CD8-positive, alpha-beta memory T cell (primary cell): ENCODE measurements at regions not wholly inside any gene's neighbourhood (a gene's known extent, or its start where the extent isn't known, plus 50 kb on each side); places are given as distances from the start of the nearest gene placed in this dataset.

Experiments
- CTCF ChIA-PET: fragments of 350-600 bp; sonication (Branson Sonifier 250); formaldehyde crosslinking; loops from one replicate; lab custom pipeline; 2021; ENCODE audit warnings: antibody characterized with exemption; lab: Charles Lee
- POLR2A ChIA-PET: fragments of 350-600 bp; sonication (Branson Sonifier 250); formaldehyde crosslinking; loops from one replicate; lab custom pipeline; 2021; ENCODE audit warnings: antibody characterized with exemption; lab: Charles Lee
- DNase-seq, 5 donors: peaks; one replicate each; pipeline versions ENCODE4 v3.0.0 to v3.0.0-alpha.2; 2020 to 2022; ENCODE audit warnings: mixed read lengths in 1 of 5
- H3K27ac ChIP-seq: one replicate; pipeline ENCODE4 v1.7.0; 2013; ENCODE audit warnings: low read depth, mild to moderate bottlenecking, low read length, moderate library complexity
- H3K27me3 ChIP-seq: 2 replicates; pipeline ENCODE4 v1.7.0; 2013; ENCODE audit warnings: low read length, mild to moderate bottlenecking; ENCODE audit not compliant: insufficient read depth, poor library complexity, severe bottlenecking
- H3K36me3 ChIP-seq: 2 replicates; pipeline ENCODE4 v1.7.0; 2013; ENCODE audit warnings: mild to moderate bottlenecking, low read length, moderate library complexity; ENCODE audit not compliant: insufficient read depth
- H3K4me1 ChIP-seq: 2 replicates; pipeline ENCODE4 v1.7.0; 2013; ENCODE audit warnings: mild to moderate bottlenecking, low read length, moderate library complexity; ENCODE audit not compliant: insufficient read depth
- H3K4me3 ChIP-seq: 2 replicates; pipeline ENCODE4 v1.7.0; 2013; ENCODE audit warnings: mild to moderate bottlenecking, low read length
- H3K9me3 ChIP-seq: 2 replicates; pipeline ENCODE4 v1.7.0; 2013; ENCODE audit warnings: mild to moderate bottlenecking, low read length
- H3K27ac Mint-ChIP-seq, 8 donors: one replicate each; pipeline ENCODE4 v1.8.0; 2020 to 2021; ENCODE audit warnings: mixed read lengths in 8 of 8, mild to moderate bottlenecking in 6 of 8, inconsistent platforms in 3 of 8, moderate library complexity in 3 of 8
- H3K27me3 Mint-ChIP-seq, 2 donors: one replicate each; pipeline ENCODE4 v1.8.0; 2020 to 2021; ENCODE audit warnings: mixed read lengths in 2 of 2, mild to moderate bottlenecking in 1 of 2, moderate library complexity in 1 of 2
- H3K36me3 Mint-ChIP-seq, 3 donors: one replicate each; pipeline ENCODE4 v1.8.0; 2020 to 2021; ENCODE audit warnings: mixed read lengths in 3 of 3, inconsistent platforms in 1 of 3, mild to moderate bottlenecking in 1 of 3
- H3K4me1 Mint-ChIP-seq, 3 donors: one replicate each; pipeline ENCODE4 v1.8.0; 2020 to 2021; ENCODE audit warnings: mixed read lengths in 3 of 3, inconsistent platforms in 1 of 3, mild to moderate bottlenecking in 1 of 3
- H3K4me3 Mint-ChIP-seq, 7 donors: one replicate each; pipeline ENCODE4 v1.8.0; 2020 to 2021; ENCODE audit warnings: mixed read lengths in 7 of 7, mild to moderate bottlenecking in 6 of 7, moderate library complexity in 4 of 7, inconsistent platforms in 2 of 7
- H3K9me3 Mint-ChIP-seq, 5 donors: one replicate each; pipeline ENCODE4 v1.8.0; 2020 to 2022; ENCODE audit warnings: mixed read lengths in 5 of 5, mild to moderate bottlenecking in 3 of 5, moderate library complexity in 2 of 5, inconsistent platforms in 1 of 5

DNA sequence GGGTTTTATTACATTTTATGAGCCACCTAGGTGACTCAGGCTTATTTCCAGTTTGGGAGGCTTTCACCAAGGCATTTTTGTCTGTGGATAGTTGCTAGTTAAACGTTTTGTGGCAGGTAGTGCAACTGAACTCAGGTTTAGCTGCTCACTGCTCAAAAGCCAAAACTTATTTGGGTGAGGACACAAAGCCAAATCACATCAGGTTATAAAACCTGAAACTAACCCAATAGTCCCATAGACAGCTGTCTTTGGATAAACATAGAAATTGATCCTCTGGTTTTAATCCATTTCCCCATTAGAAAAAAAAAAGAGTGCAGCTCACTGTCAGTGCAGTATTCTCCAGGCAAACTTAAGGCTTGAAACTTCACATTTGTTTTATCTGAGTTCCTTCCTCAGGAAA, 362.6 kb upstream of the TFPI start:
- H3K27ac ChIP-seq: no peak overlapping the region
- no peaks in the 10 kb centered on the region for H3K4me1 Mint-ChIP-seq
- H3K4me3 ChIP-seq: no peak overlapping the region
- DNase-seq: no peak
- no peaks in the 10 kb centered on the region for H3K9me3 ChIP-seq
- POLR2A ChIA-PET: no interaction called here
- no peak overlapping the region for H3K4me3 Mint-ChIP-seq
- H3K27me3 Mint-ChIP-seq: no peaks in the 10 kb centered on the region
- CTCF ChIA-PET: no interaction called here
- H3K9me3 Mint-ChIP-seq: peaks cover 0 to 5% (median 0%) of the 10 kb centered on the region in 5 donors
- H3K4me1 ChIP-seq: no peaks in the 10 kb centered on the region
- H3K27ac Mint-ChIP-seq: no peak overlapping the region
- no peaks in the 10 kb centered on the region for H3K36me3 Mint-ChIP-seq
- no peaks in the 10 kb centered on the region for H3K36me3 ChIP-seq
- H3K27me3 ChIP-seq: no peaks in the 10 kb centered on the region

DNA sequence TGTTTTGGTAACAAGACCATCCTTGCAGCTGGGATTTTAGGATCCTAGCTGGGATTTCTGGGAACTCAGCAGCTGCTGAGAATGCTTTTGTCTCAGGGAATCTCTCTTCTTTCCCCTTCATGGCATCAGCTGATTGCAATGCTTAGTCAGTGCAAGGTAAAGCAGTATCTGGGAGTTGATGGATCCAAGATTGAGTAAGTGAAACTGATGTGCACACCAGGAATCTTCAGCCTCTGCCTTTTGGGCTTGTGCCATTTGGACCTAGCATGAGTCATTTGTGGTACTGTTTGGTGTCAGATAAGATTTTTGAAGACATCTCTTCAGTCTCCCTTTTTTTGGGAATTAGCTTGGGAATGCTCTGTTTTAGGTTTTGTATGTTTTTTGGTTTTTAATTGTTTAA, 363.3 kb upstream of the TFPI start:
- no peak overlapping the region for H3K4me3 Mint-ChIP-seq
- H3K9me3 Mint-ChIP-seq: peaks cover 0 to 4% (median 1%) of the 10 kb centered on the region in 5 donors
- no peak overlapping the region for H3K27ac ChIP-seq
- H3K36me3 Mint-ChIP-seq: no peaks in the 10 kb centered on the region
- no peaks in the 10 kb centered on the region for H3K4me1 ChIP-seq
- no peaks in the 10 kb centered on the region for H3K4me1 Mint-ChIP-seq
- no peak overlapping the region for H3K4me3 ChIP-seq
- POLR2A ChIA-PET: no interaction called here
- no peaks in the 10 kb centered on the region for H3K27me3 Mint-ChIP-seq
- no peaks in the 10 kb centered on the region for H3K9me3 ChIP-seq
- no peaks in the 10 kb centered on the region for H3K27me3 ChIP-seq
- H3K27ac Mint-ChIP-seq: no peak overlapping the region
- DNase-seq: no peak
- CTCF ChIA-PET: no interaction called here
- H3K36me3 ChIP-seq: no peaks in the 10 kb centered on the region

DNA sequence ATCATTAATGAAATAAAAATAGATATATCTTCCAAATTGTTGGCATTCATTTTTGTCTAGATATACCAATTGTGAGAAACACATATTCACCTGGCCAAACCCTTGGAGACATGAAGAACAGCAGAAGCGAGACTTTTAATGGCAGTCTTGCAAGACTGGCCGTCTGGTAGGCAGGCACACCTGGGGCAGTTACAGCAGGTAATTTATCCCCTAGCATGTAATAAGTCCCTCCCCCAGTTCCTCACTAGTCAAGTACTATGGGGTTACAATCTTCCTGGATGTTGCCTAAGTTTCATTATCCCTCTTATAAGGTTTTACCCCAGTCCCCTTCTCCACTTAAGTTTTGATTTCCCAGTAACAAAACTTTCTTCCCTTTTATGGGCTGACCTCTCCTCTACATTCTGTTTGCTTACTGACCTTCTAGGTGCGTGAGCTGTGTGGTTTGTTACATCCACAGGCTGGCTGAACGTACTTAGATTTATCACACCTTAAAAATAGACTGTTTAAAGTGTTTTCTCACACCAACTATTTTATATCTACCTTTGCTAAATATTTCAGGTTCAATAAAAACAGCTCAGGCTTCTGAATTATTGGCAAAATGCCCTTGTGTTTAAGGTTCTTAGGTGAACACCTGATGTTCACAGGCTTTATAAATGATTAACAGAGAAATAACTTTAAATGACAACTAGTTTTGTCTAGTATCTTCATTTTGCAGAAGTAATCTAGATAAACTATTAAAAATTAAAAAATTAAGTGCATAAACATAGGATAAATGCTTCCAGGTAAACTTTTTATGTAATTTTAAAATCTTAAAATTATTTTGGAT, 365.0 kb upstream of the TFPI start:
- DNase-seq: no peak
- H3K36me3 ChIP-seq: no peaks in the 10 kb centered on the region
- H3K9me3 ChIP-seq: no peaks in the 10 kb centered on the region
- ChIA-PET CTCF (no interaction called here), POLR2A (no interaction called here)
- Mint-ChIP-seq H3K9me3 (peaks cover 0 to 11% (median 1%) of the 10 kb centered on the region in 5 donors), H3K27ac (no peak overlapping the region), H3K36me3 (no peaks in the 10 kb centered on the region), H3K4me1 (no peaks in the 10 kb centered on the region), H3K27me3 (no peaks in the 10 kb centered on the region), H3K4me3 (no peak overlapping the region)
- H3K27me3 ChIP-seq: no peaks in the 10 kb centered on the region
- H3K4me3 ChIP-seq: no peak overlapping the region
- H3K27ac ChIP-seq: no peak overlapping the region
- H3K4me1 ChIP-seq: no peaks in the 10 kb centered on the region

DNA sequence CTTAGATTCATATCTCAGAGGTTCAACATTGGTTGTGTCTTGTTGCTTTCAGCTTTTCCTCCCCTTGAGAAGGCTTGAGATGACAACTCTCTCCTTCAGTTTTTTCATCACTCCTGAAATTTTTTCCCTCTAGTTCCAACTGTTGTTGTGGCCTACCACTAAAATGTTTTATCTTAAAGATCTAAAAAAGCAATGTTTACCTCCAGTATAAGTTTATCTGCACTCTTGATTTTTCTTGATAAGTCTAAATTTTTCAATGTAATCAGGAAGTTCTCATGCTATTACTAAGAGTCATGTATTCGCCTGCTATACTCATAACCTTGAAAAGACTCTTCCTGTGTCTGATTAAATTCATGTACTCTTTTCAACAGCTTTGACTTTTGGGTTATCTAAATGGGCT, 366.3 kb upstream of the TFPI start:
- Mint-ChIP-seq H3K9me3 (peaks cover 0 to 12% (median 1%) of the 10 kb centered on the region in 5 donors), H3K4me3 (no peak overlapping the region), H3K36me3 (no peaks in the 10 kb centered on the region), H3K4me1 (no peaks in the 10 kb centered on the region), H3K27me3 (no peaks in the 10 kb centered on the region), H3K27ac (no peak overlapping the region)
- no peak overlapping the region for H3K27ac ChIP-seq
- no peaks in the 10 kb centered on the region for H3K27me3 ChIP-seq
- POLR2A ChIA-PET: no interaction called here
- no peaks in the 10 kb centered on the region for H3K4me1 ChIP-seq
- H3K36me3 ChIP-seq: no peaks in the 10 kb centered on the region
- H3K4me3 ChIP-seq: no peak overlapping the region
- CTCF ChIA-PET: no interaction called here
- H3K9me3 ChIP-seq: no peaks in the 10 kb centered on the region
- DNase-seq: no peak

DNA sequence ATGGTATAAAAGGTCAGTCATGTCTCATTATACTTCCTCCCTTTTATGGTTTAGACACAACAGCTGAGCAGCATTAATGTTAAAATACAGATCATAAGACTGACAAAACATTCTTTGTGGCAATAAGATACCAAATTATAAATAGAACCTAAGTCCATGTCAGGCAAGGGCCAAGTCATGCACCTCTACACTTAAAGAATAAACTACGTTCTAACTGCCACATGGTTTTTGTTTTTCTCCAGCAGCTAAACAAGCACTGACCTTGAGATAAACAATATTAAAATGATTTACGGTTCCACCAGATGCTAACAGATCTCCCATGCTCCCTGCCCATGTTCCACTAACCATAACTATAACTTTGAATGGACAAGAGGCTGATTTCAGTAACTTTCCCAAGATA, 368.6 kb upstream of the TFPI start:
- Mint-ChIP-seq H3K27me3 (no peaks in the 10 kb centered on the region), H3K27ac (no peak overlapping the region), H3K4me1 (no peaks in the 10 kb centered on the region), H3K4me3 (no peak overlapping the region), H3K36me3 (no peaks in the 10 kb centered on the region), H3K9me3 (peaks cover 0 to 12% (median 1%) of the 10 kb centered on the region in 5 donors)
- Histone ChIP-seq H3K4me1 (no peaks in the 10 kb centered on the region), H3K4me3 (no peak overlapping the region), H3K9me3 (no peaks in the 10 kb centered on the region), H3K27me3 (no peaks in the 10 kb centered on the region), H3K36me3 (no peaks in the 10 kb centered on the region), H3K27ac (no peak overlapping the region)
- ChIA-PET CTCF (no interaction called here), POLR2A (no interaction called here)
- no peak for DNase-seq

DNA sequence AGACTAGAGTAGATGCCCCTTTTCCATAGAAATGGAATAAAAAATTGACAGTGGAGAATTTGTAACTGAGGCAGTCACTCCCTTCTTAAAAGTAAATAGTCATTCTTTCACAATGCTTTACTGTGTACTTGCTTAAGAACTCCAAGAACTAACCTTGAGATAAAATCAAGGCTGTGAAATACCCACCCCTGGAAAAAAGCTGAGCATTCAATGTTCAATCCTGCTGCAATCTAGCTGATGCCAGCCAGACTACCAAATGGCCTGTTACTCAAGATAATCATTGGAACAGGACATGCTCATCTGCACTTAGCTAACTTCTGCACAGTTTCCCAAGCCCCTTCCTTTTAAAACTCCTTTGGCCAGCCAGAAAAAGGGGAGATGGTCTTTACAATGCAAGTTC, 367.4 kb upstream of the GULP1 start:
- Mint-ChIP-seq H3K27me3 (no peaks in the 10 kb centered on the region), H3K4me1 (no peaks in the 10 kb centered on the region), H3K27ac (no peak overlapping the region), H3K36me3 (no peaks in the 10 kb centered on the region), H3K9me3 (peaks cover 0 to 12% (median 1%) of the 10 kb centered on the region in 5 donors), H3K4me3 (no peak overlapping the region)
- Histone ChIP-seq H3K27me3 (no peaks in the 10 kb centered on the region), H3K36me3 (no peaks in the 10 kb centered on the region), H3K4me1 (no peaks in the 10 kb centered on the region), H3K27ac (no peak overlapping the region), H3K4me3 (no peak overlapping the region), H3K9me3 (no peaks in the 10 kb centered on the region)
- ChIA-PET POLR2A (no interaction called here), CTCF (no interaction called here)
- DNase-seq: no peak

DNA sequence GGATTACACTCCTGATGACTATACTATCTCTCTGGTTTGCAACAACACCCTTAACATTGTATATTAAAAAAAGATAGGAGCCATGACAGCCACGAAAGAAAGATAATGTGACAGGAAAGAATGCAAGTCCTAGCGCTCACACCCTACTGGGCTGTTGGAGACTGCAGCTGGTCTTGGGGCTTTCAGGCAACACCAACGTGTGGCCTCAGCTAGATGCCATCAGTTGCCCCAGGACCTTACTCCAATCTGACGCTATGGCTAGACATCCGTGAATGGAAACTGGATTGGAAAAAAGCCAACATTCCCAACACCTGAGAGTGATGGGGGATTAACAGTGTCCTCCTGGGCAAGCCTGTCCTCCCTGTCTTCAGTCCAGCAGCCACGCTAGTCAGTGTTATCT, 357.4 kb upstream of the GULP1 start:
- Mint-ChIP-seq H3K4me1 (no peaks in the 10 kb centered on the region), H3K27ac (no peak overlapping the region), H3K9me3 (peaks cover 0 to 2% (median 0%) of the 10 kb centered on the region in 5 donors), H3K36me3 (no peaks in the 10 kb centered on the region), H3K27me3 (no peaks in the 10 kb centered on the region), H3K4me3 (no peak overlapping the region)
- ChIA-PET POLR2A (no interaction called here), CTCF (no interaction called here)
- H3K27me3 ChIP-seq: no peaks in the 10 kb centered on the region
- no peak overlapping the region for H3K27ac ChIP-seq
- H3K4me1 ChIP-seq: no peaks in the 10 kb centered on the region
- no peaks in the 10 kb centered on the region for H3K36me3 ChIP-seq
- no peak overlapping the region for H3K4me3 ChIP-seq
- DNase-seq: no peak
- H3K9me3 ChIP-seq: no peaks in the 10 kb centered on the region

DNA sequence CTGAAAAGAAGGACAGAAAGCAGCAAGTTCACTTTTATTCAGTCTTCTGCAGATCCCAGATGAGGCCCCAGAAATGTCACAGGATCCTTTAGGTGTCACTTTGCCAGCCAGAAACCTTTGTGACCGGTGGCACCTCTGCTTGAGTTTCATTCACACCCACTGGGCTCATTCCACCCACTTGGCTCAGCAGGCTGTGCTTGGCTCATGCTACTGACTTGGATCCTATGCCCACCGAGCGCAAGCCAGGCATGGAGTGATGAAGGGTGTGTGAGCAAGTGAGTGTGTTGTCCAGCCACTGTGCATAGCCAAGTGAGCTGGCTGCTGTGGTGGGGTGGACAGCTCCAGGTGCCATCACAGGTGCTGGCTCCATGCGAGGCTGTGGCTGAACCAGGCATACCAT, 357.0 kb upstream of the GULP1 start:
- Mint-ChIP-seq H3K9me3 (peaks cover 0 to 2% (median 0%) of the 10 kb centered on the region in 5 donors), H3K27me3 (no peaks in the 10 kb centered on the region), H3K27ac (no peak overlapping the region), H3K4me1 (no peaks in the 10 kb centered on the region), H3K36me3 (no peaks in the 10 kb centered on the region), H3K4me3 (no peak overlapping the region)
- no peak overlapping the region for H3K4me3 ChIP-seq
- H3K9me3 ChIP-seq: no peaks in the 10 kb centered on the region
- H3K27me3 ChIP-seq: no peaks in the 10 kb centered on the region
- ChIA-PET POLR2A (no interaction called here), CTCF (no interaction called here)
- no peak overlapping the region for H3K27ac ChIP-seq
- no peaks in the 10 kb centered on the region for H3K4me1 ChIP-seq
- no peaks in the 10 kb centered on the region for H3K36me3 ChIP-seq
- no peak for DNase-seq
